GM23248 (cell line): ENCODE measurements at regions not wholly inside any gene's neighbourhood (a gene's known extent, or its start where the extent isn't known, plus 50 kb on each side); places are given as distances from the start of the nearest gene placed in this dataset.

Experiments
- EZH2 ChIP-seq: fragments of 200-600 bp; sonication (generic); IDR thresholded peaks from 2 replicates; pipeline ENCODE4 v1.6.1; 2018; ENCODE audit warnings: antibody characterized with exemption, mild to moderate bottlenecking; ENCODE audit not compliant: insufficient read depth, poor library complexity, severe bottlenecking
- EZH2phosphoT487 ChIP-seq: fragments of 200-600 bp; sonication (generic); IDR thresholded peaks from 2 replicates; pipeline ENCODE4 v1.6.1; 2018; ENCODE audit warnings: antibody characterized with exemption, moderate library complexity, mild to moderate bottlenecking, low read depth; ENCODE audit not compliant: insufficient read depth

DNA sequence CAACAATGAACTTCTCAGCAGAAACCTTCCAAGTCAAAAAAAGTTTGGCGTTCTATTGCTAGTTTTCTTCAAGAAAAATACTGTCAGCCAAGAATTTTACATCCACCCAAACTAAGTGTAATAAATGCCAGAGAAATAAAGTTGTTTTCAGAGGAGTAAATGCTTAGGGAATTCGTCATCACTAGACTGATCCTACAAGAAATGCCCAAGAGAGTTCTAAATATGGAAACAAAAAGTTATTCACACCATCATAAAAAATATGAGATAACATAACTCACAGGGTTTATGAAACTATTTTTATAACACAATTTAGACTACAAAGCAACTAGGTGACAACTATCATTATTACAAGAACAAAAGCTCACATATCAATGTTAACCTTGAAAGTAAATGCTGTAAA is 259.5 kb upstream of the GABRA2 start:
- TF ChIP-seq EZH2 (no peak), EZH2phosphoT487 (no peak)
